ENCODE measurements at regions not wholly inside any gene's neighbourhood (a gene's known extent, or its start where the extent isn't known, plus 50 kb on each side); places are given as distances from the start of the nearest gene placed in this dataset.

GRCh38 chr1:184905601-184906322, 68.5 kb downstream of the NIBAN1 start:
- TF ChIP-seq CTCF (IDR thresholded peaks at IDR 0.05) (no peak), POLR2A (IDR thresholded peaks at IDR 0.05) (no peak)
- H3K4me3 ChIP-seq (ENCODE audit: low read depth, poor library complexity, severe bottlenecking): no peak overlapping the region
- no peak for DNase-seq (ENCODE audit: low spot score in 2 of 2)
- intact Hi-C loops (cut with DNase I; ENCODE audit: low total_unique reads): no loop called here
- WGBS, 2 donors: 66% methylated on average over 3 of the region's 3 CpGs

DNA sequence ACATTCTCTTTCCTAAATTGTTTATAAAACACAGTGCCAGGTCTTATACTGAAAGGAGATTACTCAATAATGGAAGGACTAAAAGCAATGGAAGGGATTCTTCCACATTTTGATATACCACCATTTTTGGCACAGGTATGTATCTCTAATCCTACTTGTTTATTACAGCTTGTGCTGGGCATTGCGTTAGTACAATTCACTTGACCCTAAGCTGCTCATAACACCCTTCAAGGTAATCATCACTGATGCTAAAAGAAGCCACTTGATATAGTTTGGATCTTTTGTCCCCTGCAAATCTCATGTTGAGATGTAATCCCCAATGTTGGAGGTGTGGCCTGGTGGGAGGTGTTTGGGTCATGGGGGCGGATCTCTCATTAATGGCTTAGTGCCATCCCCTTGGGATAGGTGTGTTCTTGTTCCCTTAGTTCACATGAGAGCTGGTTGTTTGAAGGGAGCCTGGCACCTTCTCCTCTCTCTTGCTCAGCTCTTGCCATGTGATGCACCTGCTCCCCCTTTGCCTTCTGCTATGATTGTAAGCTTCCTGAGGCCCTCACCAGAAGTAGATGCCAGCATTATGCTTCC, 71.1 kb downstream of the NIBAN1 start:
- intact Hi-C loops (cut with DNase I; ENCODE audit: low total_unique reads): no loop called here
- H3K4me3 ChIP-seq (ENCODE audit: low read depth, poor library complexity, severe bottlenecking): no peak overlapping the region
- no peak for TF ChIP-seq POLR2A (IDR thresholded peaks at IDR 0.05)
- TF ChIP-seq CTCF (IDR thresholded peaks at IDR 0.05): no peak
- DNase-seq (ENCODE audit: low spot score in 2 of 2): no peak
- 73 to 88% methylated on average over 2 of the region's 2 CpGs for WGBS, 2 donors

DNA sequence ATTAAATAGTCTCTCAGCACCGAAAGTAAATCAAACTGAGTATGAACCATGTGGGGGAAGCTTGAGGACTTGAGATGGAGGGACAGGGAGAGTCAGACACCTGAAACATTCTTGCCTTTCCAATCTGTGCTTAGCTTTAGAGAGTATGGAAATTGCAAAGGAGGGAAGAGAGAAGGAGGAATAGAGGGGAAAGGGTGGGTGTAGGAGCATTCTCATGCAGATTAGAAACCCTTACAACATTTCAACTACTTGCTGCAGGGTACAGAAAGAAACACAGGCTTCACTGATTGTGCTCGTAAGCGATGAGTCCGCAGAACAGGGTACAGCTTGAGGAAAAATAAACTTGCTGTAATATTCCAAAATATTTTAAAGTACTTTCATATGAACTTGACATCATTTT, 73.8 kb downstream of the NIBAN1 start:
- TF ChIP-seq POLR2A (IDR thresholded peaks at IDR 0.05) (no peak), CTCF (IDR thresholded peaks at IDR 0.05) (no peak)
- no peak for DNase-seq (ENCODE audit: low spot score in 2 of 2)
- H3K4me3 ChIP-seq (ENCODE audit: low read depth, poor library complexity, severe bottlenecking): no peak overlapping the region
- intact Hi-C loops (cut with DNase I; ENCODE audit: low total_unique reads): no loop called here
- 89 to 93% methylated on average over 4 of the region's 4 CpGs for WGBS, 2 donors

DNA sequence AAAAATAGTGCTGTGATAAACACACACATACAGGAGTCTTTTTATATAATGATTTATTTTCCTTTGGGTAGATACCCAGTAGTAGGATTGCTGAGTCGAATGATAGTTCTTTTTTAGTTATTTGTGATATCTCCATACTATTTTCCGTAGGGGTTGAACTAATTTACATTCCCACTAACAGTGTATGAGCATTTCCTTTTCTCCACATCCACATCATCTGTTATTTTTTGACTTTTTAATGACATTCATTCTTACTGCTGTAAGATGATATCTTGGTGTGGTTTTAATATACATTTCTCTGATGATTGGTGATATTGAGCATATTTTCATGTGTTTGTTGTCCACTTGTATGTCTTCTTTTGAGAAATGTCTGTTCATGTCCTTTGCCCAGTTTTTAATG, 78.3 kb downstream of the NIBAN1 start:
- TF ChIP-seq CTCF (IDR thresholded peaks at IDR 0.05) (no peak), POLR2A (IDR thresholded peaks at IDR 0.05) (no peak)

DNA sequence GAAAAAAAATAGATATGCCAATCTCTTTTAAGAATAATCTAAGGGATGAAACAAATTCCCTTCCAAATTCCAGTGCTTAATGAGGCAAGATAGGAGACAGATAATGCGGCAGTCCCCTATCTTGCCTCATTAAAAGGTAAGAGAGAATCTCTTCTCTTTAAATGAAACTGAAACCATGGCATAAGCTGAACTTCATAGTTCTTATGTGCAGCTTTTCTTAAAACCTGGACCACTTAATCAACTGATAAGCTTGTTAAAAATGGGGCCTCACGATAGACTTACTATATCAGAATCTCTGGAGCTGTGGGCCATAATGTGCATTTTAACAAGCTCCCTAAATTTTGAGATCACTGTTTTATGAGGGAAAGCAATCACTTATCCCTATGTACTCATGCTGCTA, 79.2 kb downstream of the NIBAN1 start:
- WGBS, 2 donors: 65 to 88% methylated on average over 2 of the region's 2 CpGs
- H3K4me3 ChIP-seq (ENCODE audit: low read depth, poor library complexity, severe bottlenecking): no peak overlapping the region
- DNase-seq (ENCODE audit: low spot score in 2 of 2): no peak
- TF ChIP-seq CTCF (IDR thresholded peaks at IDR 0.05) (no peak), POLR2A (IDR thresholded peaks at IDR 0.05) (no peak)
- intact Hi-C loops (cut with DNase I; ENCODE audit: low total_unique reads): no loop called here

More for the DNA sequence above, 78.3 kb downstream of the NIBAN1 start:
- WGBS, 2 donors: 69 to 84% methylated on average over 2 of the region's 2 CpGs
- no peak overlapping the region for H3K4me3 ChIP-seq (ENCODE audit: low read depth, poor library complexity, severe bottlenecking)
- DNase-seq (ENCODE audit: low spot score in 2 of 2): no peak
- intact Hi-C loops (cut with DNase I; ENCODE audit: low total_unique reads): no loop called here

All from lower leg skin (tissue), 4 donors.